Sigmoid colon (tissue), 4 donors: ENCODE measurements at regions not wholly inside any gene's neighbourhood (a gene's known extent, or its start where the extent isn't known, plus 50 kb on each side); places are given as distances from the start of the nearest gene placed in this dataset.
"Not testable (repeated sequence)": the region's sequence is repeated elsewhere in the genome, so short reads cannot be mapped to it uniquely, and the experiment has no call there.

Experiments used
- CTCF ChIP-seq, 4 experiments: fragments of 450-650 bp in 3 of 4; fragments of 200-600 bp in 1 of 4; IDR thresholded peaks; one replicate each; pipeline ENCODE4 v1.5.1; 2016 to 2019; ENCODE audit warnings: antibody characterized with exemption in 4 of 4, mild to moderate bottlenecking in 3 of 4, moderate library complexity in 2 of 4
- EP300 ChIP-seq, 4 donors: sonication (generic); formaldehyde crosslinking; IDR thresholded peaks; one replicate each; pipeline ENCODE4 v1.6.1; 2017; ENCODE audit warnings: antibody characterized with exemption in 4 of 4
- POLR2A ChIP-seq, 2 donors: fragments of 450-650 bp; IDR thresholded peaks; one replicate each; pipeline ENCODE4 v1.6.1; 2016; ENCODE audit warnings: antibody characterized with exemption in 2 of 2, mild to moderate bottlenecking in 2 of 2, moderate library complexity in 2 of 2
- POLR2AphosphoS5 ChIP-seq, 4 donors: sonication (generic); formaldehyde crosslinking; IDR thresholded peaks; one replicate each; pipeline ENCODE4 v1.6.1; 2017; ENCODE audit warnings: antibody characterized with exemption in 4 of 4

- TF ChIP-seq CTCF, POLR2A, POLR2AphosphoS5, EP300 (IDR thresholded peaks at IDR 0.05): not testable (repeated sequence)
Measured at GRCh38 chr5:82626905-82627591, 348.9 kb upstream of the RPS23 start.
